GM12891 (cell line): ENCODE measurements at regions not wholly inside any gene's neighbourhood (a gene's known extent, or its start where the extent isn't known, plus 50 kb on each side); places are given as distances from the start of the nearest gene placed in this dataset.

Experiments used
- POLR2A ChIP-seq: IDR thresholded peaks from 2 replicates; pipeline ENCODE4 v1.6.1; 2011; ENCODE audit warnings: low read depth, low read length, control low read depth
- POLR2AphosphoS5 ChIP-seq: IDR thresholded peaks from 2 replicates; pipeline ENCODE4 v1.6.1; 2011; ENCODE audit warnings: low read depth, low read length, control low read depth
- SPI1 ChIP-seq: IDR thresholded peaks from 2 replicates; pipeline ENCODE4 v1.6.1; 2011; ENCODE audit warnings: low read depth, low read length, control low read depth
- TAF1 ChIP-seq: IDR thresholded peaks from 2 replicates; pipeline ENCODE4 v1.6.1; 2011; ENCODE audit warnings: low read depth, low read length, control low read depth

DNA sequence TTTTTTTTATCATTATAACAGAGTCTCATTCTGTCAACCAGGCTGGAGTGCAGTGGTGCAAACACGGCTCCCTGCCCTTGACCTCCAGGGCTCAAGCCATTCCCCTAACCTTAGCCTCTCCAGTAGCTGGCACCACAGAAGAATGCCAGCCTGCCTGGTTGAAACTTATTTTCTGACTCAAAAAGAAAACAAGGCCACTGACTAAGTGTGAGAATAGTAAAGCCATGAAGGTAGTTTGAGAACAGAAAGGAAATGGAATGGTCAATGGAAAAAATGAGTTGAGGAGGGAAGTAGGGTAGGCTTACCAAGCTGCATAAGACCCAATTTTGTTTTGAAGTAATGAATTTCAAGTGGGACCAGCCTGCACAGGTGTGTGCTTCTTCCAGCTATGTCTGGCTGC, 82.8 kb upstream of the RORB start:
- TF ChIP-seq POLR2A (no peak), POLR2AphosphoS5 (no peak), SPI1 (no peak), TAF1 (no peak)
